Ascending aorta (tissue), 2 donors: ENCODE measurements at regions not wholly inside any gene's neighbourhood (a gene's known extent, or its start where the extent isn't known, plus 50 kb on each side); places are given as distances from the start of the nearest gene placed in this dataset.
"Not testable (repeated sequence)": the region's sequence is repeated elsewhere in the genome, so short reads cannot be mapped to it uniquely, and the experiment has no call there.

ENCODE experiments used
- DNase-seq, 2 donors: peaks; one replicate each; pipeline ENCODE4 v3.0.0-alpha.2; 2019; ENCODE audit warnings: low spot score in 2 of 2
- H3K27ac ChIP-seq, 2 donors: fragments of 200-600 bp; sonication (generic); one replicate each; pipeline ENCODE4 v1.5.1; 2016 to 2017; ENCODE audit warnings: mild to moderate bottlenecking in 1 of 2
- H3K27me3 ChIP-seq: fragments of 200-600 bp; sonication (generic); one replicate; pipeline ENCODE4 v1.5.1; 2017
- H3K36me3 ChIP-seq, 2 donors: fragments of 200-600 bp; sonication (generic); one replicate each; pipeline ENCODE4 v1.5.1; 2016
- H3K4me1 ChIP-seq, 2 donors: fragments of 200-600 bp; sonication (generic); one replicate each; pipeline ENCODE4 v1.5.1; 2016 to 2017; ENCODE audit warnings: mild to moderate bottlenecking in 1 of 2
- H3K4me3 ChIP-seq, 2 donors: fragments of 200-600 bp; sonication (generic); one replicate each; pipeline ENCODE4 v1.5.1; 2016 to 2017; ENCODE audit warnings: mild to moderate bottlenecking in 1 of 2
- H3K9me3 ChIP-seq, 2 donors: fragments of 200-600 bp; sonication (generic); one replicate each; pipeline ENCODE4 v1.5.1; 2016
- intact Hi-C: fragments of 100-400 bp; cut with DNase I; formaldehyde crosslinking; loops from one replicate; pipeline ENCODE4 v1.15.1; 2023
- TF ChIP-seq, protein P1 (sequence below), 3 experiments: fragments of 200-600 bp in 2 of 3; fragments of 450-650 bp in 1 of 3; sonication (generic) in 2 of 3; IDR thresholded peaks; one replicate each; pipeline ENCODE4 v1.5.1; 2016 to 2019; ENCODE audit warnings: antibody characterized with exemption in 3 of 3, mild to moderate bottlenecking in 1 of 3, moderate library complexity in 1 of 3

DNA sequence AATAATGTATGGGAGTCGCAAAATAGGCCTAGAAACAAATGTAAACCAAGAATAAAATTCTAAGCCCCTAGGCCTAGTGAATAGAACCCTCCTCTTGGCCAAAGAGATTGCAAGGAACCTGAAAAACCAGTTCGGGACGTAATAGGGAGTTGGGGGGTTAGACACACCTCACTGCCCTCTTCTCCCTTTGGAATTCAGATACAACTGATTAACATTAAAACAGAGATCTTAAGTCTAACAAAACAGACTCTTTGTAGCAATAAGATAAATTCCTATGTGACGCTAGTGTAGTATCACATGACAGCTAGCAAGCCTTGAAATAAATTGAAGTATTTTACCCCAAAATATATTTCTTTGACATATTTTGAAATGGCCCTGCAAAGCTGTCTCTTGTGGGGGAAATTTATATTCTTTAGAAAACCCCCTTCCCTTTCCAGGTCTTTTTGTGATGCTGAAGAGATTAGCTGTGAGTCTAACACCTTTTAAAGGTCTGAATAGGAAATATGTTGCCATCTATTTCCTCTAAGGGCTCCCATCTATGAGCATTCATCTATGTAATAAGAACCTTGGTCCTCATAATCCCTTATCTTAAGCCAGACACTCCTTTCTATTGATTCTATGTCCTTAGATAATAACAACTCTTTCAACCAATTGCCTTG, 623.4 kb upstream of the NRG3 start:
- Histone ChIP-seq H3K27me3 (no peaks in the 10 kb centered on the region), H3K9me3 (no peaks in the 10 kb centered on the region), H3K27ac (no peak overlapping the region), H3K4me1 (no peaks in the 10 kb centered on the region), H3K36me3 (no peaks in the 10 kb centered on the region), H3K4me3 (no peak overlapping the region)
- DNase-seq: no peak
- TF ChIP-seq, protein P1, sequence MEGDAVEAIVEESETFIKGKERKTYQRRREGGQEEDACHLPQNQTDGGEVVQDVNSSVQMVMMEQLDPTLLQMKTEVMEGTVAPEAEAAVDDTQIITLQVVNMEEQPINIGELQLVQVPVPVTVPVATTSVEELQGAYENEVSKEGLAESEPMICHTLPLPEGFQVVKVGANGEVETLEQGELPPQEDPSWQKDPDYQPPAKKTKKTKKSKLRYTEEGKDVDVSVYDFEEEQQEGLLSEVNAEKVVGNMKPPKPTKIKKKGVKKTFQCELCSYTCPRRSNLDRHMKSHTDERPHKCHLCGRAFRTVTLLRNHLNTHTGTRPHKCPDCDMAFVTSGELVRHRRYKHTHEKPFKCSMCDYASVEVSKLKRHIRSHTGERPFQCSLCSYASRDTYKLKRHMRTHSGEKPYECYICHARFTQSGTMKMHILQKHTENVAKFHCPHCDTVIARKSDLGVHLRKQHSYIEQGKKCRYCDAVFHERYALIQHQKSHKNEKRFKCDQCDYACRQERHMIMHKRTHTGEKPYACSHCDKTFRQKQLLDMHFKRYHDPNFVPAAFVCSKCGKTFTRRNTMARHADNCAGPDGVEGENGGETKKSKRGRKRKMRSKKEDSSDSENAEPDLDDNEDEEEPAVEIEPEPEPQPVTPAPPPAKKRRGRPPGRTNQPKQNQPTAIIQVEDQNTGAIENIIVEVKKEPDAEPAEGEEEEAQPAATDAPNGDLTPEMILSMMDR (IDR thresholded peaks at IDR 0.05): no peak
- intact Hi-C loops: no loop called here

DNA sequence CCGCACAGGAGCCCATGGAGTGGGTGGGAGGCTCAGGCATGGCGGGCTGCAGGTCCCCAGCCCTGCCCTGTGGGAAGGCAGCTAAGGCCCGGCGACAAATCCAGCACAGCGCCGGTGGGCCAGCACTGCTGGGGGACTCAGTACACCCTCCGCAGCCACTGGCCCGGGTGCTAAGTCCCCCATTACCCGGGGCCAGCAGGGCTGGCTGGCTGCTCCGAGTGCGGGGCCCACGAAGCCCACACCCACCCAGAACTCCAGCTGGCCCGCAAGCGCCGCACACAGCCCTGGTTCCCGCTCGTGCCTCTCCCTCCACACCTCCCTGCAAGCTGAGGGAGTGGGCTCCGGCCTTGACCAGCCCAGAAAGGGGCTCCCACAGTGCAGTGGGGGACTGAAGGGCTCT, 610.0 kb upstream of the NRG3 start:
- H3K36me3 ChIP-seq, H3K27ac ChIP-seq, H3K4me3 ChIP-seq, H3K27me3 ChIP-seq, H3K9me3 ChIP-seq, intact Hi-C loops, DNase-seq, H3K4me1 ChIP-seq: not testable (repeated sequence)

DNA sequence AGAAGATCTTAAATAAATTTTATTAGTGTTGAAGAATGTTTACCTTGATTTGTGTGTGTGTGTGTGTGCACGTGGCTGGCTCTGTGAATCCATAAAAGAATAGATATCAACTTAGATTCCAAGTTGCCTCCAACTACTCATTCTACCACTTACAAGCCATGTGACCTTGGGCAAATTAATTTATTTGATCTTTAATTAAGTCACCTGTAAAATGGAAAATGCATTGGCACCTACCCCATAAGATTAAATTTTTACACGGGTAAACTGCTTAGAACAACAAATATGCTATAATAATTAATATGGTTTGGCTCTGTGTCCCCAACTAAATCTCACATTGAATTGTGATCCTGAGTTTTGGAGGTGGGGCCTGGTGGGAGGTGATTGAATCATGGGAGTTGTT, 604.9 kb upstream of the NRG3 start:
- intact Hi-C loops: no loop called here
- Histone ChIP-seq H3K36me3 (no peaks in the 10 kb centered on the region), H3K9me3 (no peaks in the 10 kb centered on the region), H3K4me3 (no peak overlapping the region), H3K4me1 (no peaks in the 10 kb centered on the region), H3K27me3 (no peaks in the 10 kb centered on the region), H3K27ac (no peak overlapping the region)
- DNase-seq: no peak
- TF ChIP-seq, protein P1 (IDR thresholded peaks at IDR 0.05): no peak

DNA sequence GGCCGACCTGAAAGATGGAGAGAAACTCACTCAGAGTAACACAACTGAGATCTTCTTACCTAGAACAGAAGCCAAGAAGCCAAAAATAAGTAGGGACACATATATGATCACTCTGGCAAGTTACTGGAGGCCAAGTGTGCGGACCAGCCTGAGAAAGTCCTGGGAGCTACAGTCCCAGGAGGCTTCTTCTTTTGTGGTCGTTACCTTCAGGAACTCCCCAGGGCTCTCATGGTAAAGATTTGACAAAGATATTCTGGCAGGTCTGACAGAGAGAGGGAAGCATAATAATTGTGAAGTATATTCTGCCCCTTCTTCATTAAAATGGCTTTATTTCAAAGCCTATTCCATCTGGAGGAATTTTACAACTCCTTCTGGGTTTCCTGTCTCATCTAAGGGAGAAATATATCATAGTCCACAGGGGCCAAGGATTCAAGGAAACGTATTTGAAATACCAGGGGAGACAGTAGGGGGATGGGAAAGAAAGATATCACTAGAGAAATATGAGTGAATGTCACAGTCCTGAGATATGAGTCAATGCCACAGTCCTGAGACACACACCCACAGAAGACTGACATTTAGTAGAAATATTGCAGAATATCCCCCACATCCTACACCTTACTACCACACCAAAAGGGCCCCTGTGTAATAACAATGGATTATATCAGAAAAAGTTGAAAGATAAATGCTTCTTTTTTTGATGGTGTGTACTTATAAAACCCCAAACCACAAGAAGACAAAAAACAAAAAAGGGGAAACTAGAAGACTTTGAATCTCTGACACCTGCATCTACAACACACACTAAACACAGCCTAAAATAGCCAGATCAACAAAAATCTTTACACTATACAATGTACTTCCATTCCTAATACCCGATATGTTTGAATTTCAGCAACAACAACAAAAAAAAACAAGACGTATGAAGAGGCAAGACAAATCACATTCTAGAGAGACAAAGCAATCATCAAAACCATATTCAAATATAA, 594.2 kb upstream of the NRG3 start:
- H3K9me3 ChIP-seq: no peaks in the 10 kb centered on the region
- no peaks in the 10 kb centered on the region for H3K36me3 ChIP-seq
- TF ChIP-seq, protein P1 (IDR thresholded peaks at IDR 0.05): no peak
- H3K27me3 ChIP-seq: no peaks in the 10 kb centered on the region
- H3K4me3 ChIP-seq: no peak overlapping the region
- no peaks in the 10 kb centered on the region for H3K4me1 ChIP-seq
- no peak for DNase-seq
- intact Hi-C loops: no loop called here
- no peak overlapping the region for H3K27ac ChIP-seq

DNA sequence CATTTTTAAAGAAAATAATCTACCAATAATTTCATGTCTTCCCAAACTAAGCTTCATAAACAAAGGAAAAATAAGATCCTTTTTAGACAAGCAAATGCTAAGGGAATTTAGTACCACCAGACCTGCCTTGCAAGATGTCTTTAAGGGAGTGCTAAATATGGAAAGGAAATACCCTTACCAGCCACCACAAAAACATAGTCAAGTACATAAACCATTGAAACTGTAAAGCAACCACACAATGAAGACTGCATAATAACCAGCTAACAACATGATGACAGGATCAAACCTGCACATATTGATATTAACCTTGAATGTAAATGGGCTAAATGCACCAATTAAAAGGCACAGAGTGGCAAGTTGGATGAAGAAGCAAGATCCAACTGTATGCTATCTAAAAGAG, 586.5 kb upstream of the NRG3 start:
- intact Hi-C loops: no loop called here
- H3K27ac ChIP-seq: no peak overlapping the region
- no peaks in the 10 kb centered on the region for H3K36me3 ChIP-seq
- H3K9me3 ChIP-seq: no peaks in the 10 kb centered on the region
- TF ChIP-seq, protein P1 (IDR thresholded peaks at IDR 0.05): no peak
- H3K4me3 ChIP-seq: no peak overlapping the region
- no peaks in the 10 kb centered on the region for H3K27me3 ChIP-seq
- H3K4me1 ChIP-seq: no peaks in the 10 kb centered on the region
- no peak for DNase-seq

DNA sequence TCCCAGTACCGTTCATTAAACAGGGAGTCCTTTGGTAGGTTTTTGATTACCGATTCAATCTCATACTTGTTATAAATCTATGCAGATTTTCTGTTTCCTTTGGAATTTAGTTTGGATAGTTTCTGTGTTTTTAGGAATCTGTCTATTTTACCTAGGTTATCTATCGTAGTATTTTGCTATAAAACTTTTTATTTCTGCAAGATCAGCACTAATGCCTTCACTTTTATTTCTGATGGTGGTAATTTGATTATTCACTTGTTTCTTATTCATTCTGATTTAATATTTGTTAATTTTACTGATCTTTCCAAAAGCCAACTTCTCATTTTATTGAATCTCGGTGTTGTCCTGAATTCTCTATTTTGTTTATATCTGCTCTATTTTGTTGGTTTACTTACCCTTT, 577.7 kb upstream of the NRG3 start:
- TF ChIP-seq, protein P1 (IDR thresholded peaks at IDR 0.05): no peak
- Histone ChIP-seq H3K27ac (no peak overlapping the region), H3K36me3 (no peaks in the 10 kb centered on the region), H3K4me3 (no peak overlapping the region), H3K9me3 (no peaks in the 10 kb centered on the region), H3K27me3 (no peaks in the 10 kb centered on the region), H3K4me1 (no peaks in the 10 kb centered on the region)
- intact Hi-C loops: no loop called here
- no peak for DNase-seq
